ENCODE measurements at regions not wholly inside any gene's neighbourhood (a gene's known extent, or its start where the extent isn't known, plus 50 kb on each side); places are given as distances from the start of the nearest gene placed in this dataset.

GRCh38 chr17:72439893-72440502, 319.2 kb downstream of the SOX9 start:
- DNase-seq (ENCODE audit: extremely low read depth, low read depth): no peak

GRCh38 chr17:72440961-72441360, 320.1 kb downstream of the SOX9 start:
- no peak for DNase-seq (ENCODE audit: extremely low read depth, low read depth)
- no peak overlapping the region for H3K4me3 ChIP-seq (replicated peaks; ENCODE audit: low read depth, low read length)
- TF ChIP-seq CTCF (IDR thresholded peaks at IDR 0.05; ENCODE audit: low read depth, low read length, missing control alignments): no peak

More at GRCh38 chr17:72439893-72440502, 319.2 kb downstream of the SOX9 start:
- no peak overlapping the region for H3K4me3 ChIP-seq (replicated peaks; ENCODE audit: low read depth, low read length)
- no peak for TF ChIP-seq CTCF (IDR thresholded peaks at IDR 0.05; ENCODE audit: low read depth, low read length, missing control alignments)

GRCh38 chr17:72441909-72442308, 321.1 kb downstream of the SOX9 start:
- no peak for DNase-seq (ENCODE audit: extremely low read depth, low read depth)
- no peak overlapping the region for H3K4me3 ChIP-seq (replicated peaks; ENCODE audit: low read depth, low read length)
- no peak for TF ChIP-seq CTCF (IDR thresholded peaks at IDR 0.05; ENCODE audit: low read depth, low read length, missing control alignments)

- no peak overlapping the region for H3K4me3 ChIP-seq (replicated peaks; ENCODE audit: low read depth, low read length)
- no peak for DNase-seq (ENCODE audit: extremely low read depth, low read depth)
- no peak for TF ChIP-seq CTCF (IDR thresholded peaks at IDR 0.05; ENCODE audit: low read depth, low read length, missing control alignments)
These were observed 323.8 kb downstream of the SOX9 start for GRCh38 chr17:72444517-72445054.

GRCh38 chr17:72445055-72445991, 324.5 kb downstream of the SOX9 start:
- H3K4me3 ChIP-seq (replicated peaks; ENCODE audit: low read depth, low read length): no peak overlapping the region
- no peak for TF ChIP-seq CTCF (IDR thresholded peaks at IDR 0.05; ENCODE audit: low read depth, low read length, missing control alignments)
- no peak for DNase-seq (ENCODE audit: extremely low read depth, low read depth)

GRCh38 chr17:72446118-72446517, 325.3 kb downstream of the SOX9 start:
- no peak for DNase-seq (ENCODE audit: extremely low read depth, low read depth)
- H3K4me3 ChIP-seq (replicated peaks; ENCODE audit: low read depth, low read length): no peak overlapping the region
- no peak for TF ChIP-seq CTCF (IDR thresholded peaks at IDR 0.05; ENCODE audit: low read depth, low read length, missing control alignments)

Data from HFF-Myc (cell line).